Stimulated activated CD8-positive, alpha-beta memory T cell treated with anti-CD3 and anti-CD28 coated beads, Interleukin-12 subunit alpha, Interleukin-12 subunit beta, amount 100 ng/mL, for 24 hours (primary cell): ENCODE measurements at regions not wholly inside any gene's neighbourhood (a gene's known extent, or its start where the extent isn't known, plus 50 kb on each side); places are given as distances from the start of the nearest gene placed in this dataset.
"Not testable (repeated sequence)": the region's sequence is repeated elsewhere in the genome, so short reads cannot be mapped to it uniquely, and the experiment has no call there.

Experiments
- DNase-seq: peaks from one replicate; pipeline ENCODE4 v3.0.0-alpha.2; 2020; ENCODE audit errors: extremely low read depth

GRCh38 chr2:176976736-176977685, 235.6 kb upstream of the HNRNPA3 start:
- no peak for DNase-seq

GRCh38 chr2:176978921-176979320, 233.7 kb upstream of the HNRNPA3 start:
- no peak for DNase-seq

GRCh38 chr2:176979981-176980710, 232.4 kb upstream of the HNRNPA3 start:
- no peak for DNase-seq

GRCh38 chr2:176984987-176985386, 227.6 kb upstream of the HNRNPA3 start:
- DNase-seq = no peak

- no peak for DNase-seq
These were observed 226.7 kb upstream of the HNRNPA3 start for GRCh38 chr2:176985871-176986270.

GRCh38 chr2:176986487-176986886, 226.1 kb upstream of the HNRNPA3 start:
- no peak for DNase-seq

- DNase-seq = no peak
These were observed 221.2 kb upstream of the HNRNPA3 start for GRCh38 chr2:176991411-176991810.

GRCh38 chr2:176997074-176997791, 215.4 kb upstream of the HNRNPA3 start:
- DNase-seq = no peak

GRCh38 chr2:176997792-176998169, 214.8 kb upstream of the HNRNPA3 start:
- no peak for DNase-seq

GRCh38 chr2:176999301-176999700, 213.3 kb upstream of the HNRNPA3 start:
- no peak for DNase-seq

GRCh38 chr2:177000061-177000714, 212.4 kb upstream of the HNRNPA3 start:
- no peak for DNase-seq

GRCh38 chr2:177000715-177001072, 211.9 kb upstream of the HNRNPA3 start:
- DNase-seq = no peak

GRCh38 chr2:177001334-177001733, 211.3 kb upstream of the HNRNPA3 start:
- no peak for DNase-seq

- no peak for DNase-seq
These were observed 209.6 kb upstream of the HNRNPA3 start for GRCh38 chr2:177002983-177003382.

- not testable (repeated sequence) for DNase-seq
These were observed 204.9 kb upstream of the HNRNPA3 start for GRCh38 chr2:177007726-177008125.

GRCh38 chr2:177008662-177009061, 203.9 kb upstream of the HNRNPA3 start:
- DNase-seq = not testable (repeated sequence)

- no peak for DNase-seq
These were observed 202.4 kb upstream of the HNRNPA3 start for GRCh38 chr2:177010146-177010545.

- no peak for DNase-seq
These were observed 201.7 kb upstream of the HNRNPA3 start for GRCh38 chr2:177010861-177011260.

- no peak for DNase-seq
These were observed 197.6 kb upstream of the HNRNPA3 start for GRCh38 chr2:177014946-177015345.

- no peak for DNase-seq
These were observed 197.2 kb upstream of the HNRNPA3 start for GRCh38 chr2:177015356-177015923.

GRCh38 chr2:177020524-177021119, 192.0 kb upstream of the HNRNPA3 start:
- DNase-seq = no peak
